HG03103 (cell line): ENCODE measurements at regions not wholly inside any gene's neighbourhood (a gene's known extent, or its start where the extent isn't known, plus 50 kb on each side); places are given as distances from the start of the nearest gene placed in this dataset.

Experiments
- ATAC-seq: cut with Tn5 transposase; IDR thresholded peaks from one replicate; pipeline ENCODE4 v1.9.1; 2021; ENCODE audit warnings: low read depth; ENCODE audit not compliant: unreplicated experiment

DNA sequence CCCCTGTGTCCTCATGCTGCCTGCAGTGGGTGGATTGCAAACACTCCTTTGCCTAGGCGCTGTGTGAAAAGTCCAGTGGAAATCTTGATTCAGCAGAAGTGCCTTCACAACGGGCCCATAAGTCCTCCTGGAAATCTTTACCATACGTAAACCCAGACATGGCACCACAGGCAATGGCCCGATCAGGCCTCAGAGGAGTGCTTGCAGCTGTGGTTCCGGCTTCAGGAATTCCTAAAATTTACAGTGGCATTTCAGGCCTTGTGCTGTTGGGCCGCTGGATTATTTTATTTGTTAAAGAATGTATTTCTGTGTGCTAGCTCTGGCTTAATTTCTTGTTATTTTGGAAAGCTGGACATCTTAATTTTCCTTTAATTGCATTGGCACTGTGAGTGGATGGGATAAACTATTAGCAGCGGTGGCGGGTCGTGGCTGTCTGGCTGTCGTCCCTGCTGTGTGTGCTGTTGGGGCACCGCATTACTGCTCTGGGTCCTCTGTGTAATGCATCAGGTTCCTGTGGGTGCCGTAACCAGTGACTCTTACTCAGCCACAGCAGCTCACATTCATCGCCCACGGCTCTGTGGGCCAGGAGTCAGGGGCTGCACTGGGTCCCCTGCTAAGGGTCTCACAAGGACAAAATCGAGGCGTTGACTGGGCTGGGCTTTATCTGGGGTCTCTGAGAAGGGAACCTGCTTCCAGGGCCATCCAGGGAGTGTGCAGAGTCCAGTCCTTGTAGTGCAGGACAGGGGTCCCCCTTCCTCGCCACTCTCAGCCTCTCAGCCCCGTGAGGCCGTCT, 73.1 kb downstream of the RTP5 start:
- ATAC-seq, result no peak

DNA sequence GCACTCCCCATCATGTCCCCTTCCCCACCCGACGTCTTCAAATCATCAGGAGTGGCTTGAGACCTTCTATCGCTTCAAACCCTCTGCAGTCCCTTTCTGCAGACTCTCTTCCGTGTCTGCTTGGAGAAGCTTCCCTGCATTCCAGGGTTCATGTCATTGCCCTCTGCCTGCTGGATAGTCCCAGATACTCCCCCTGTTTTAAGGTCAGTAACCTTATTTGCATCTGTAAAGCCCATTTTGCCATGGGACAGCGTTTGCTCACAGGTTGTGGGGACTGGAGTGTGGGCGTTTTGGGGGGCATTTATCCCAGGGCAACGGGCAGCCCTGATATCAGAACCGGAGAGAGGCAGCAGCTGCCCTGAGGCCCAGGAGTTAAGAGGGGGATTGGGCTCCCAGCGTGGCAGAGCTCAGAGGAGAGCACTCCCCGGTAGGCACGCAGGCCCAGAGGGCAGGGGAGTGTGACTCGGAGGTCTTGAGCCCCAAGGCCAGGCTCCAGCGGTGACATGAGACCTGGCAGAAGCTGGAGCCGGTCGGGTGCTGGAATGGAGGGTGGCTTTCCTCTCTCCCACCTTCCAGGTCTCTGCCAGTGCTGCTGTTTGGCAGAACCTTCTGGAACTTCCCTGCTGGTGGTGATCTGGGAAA, 73.8 kb downstream of the RTP5 start:
- ATAC-seq, result no peak

DNA sequence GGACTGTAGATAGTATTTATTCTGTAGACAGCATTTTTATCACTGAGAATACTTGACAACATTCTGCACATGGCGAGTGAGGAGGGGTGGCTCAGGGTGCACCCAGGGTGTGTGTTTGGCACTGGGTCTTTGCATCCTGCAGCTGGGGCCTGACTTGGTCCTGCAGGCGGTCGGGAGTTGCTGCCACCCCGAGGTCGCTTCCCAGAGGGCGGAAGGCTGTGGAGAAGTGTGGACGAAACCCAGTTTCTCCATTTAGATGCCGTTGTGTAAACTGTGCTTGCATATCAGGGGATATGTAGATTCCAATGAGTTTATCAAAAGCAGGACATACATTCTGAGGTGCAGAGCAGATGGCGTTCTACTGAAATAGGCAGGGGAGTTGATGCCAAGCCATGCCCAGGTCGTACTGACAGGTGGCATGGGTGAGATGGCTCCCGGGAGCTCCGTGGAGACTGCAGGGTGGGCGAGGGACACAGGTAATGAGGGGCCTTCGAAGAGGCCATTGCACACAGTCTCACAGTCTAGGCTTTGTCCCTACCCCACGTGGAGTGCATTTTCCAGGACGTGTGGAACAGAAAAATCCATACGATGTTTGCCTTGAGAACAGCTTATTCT, 74.5 kb downstream of the RTP5 start:
- ATAC-seq, result no peak

DNA sequence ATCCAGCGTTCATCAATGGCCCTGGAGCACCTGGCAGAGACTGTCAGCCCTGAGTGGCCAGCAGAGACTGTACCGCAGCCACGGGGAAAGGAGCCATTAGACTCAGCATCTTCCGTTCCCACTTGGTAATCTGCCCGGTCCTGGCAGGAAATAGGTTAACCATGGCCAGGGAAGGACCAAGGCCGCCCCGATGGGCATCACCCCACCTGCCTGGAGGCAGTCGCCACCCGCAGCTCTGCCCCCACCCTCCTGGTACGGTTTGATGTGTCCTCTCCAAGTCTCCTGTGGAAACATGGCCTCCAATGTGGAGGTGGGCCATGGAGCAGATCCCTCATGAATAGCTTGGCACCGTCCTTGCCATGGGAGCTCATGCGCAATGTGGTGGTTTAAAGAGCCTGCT, 75.3 kb downstream of the RTP5 start:
- ATAC-seq, result no peak

DNA sequence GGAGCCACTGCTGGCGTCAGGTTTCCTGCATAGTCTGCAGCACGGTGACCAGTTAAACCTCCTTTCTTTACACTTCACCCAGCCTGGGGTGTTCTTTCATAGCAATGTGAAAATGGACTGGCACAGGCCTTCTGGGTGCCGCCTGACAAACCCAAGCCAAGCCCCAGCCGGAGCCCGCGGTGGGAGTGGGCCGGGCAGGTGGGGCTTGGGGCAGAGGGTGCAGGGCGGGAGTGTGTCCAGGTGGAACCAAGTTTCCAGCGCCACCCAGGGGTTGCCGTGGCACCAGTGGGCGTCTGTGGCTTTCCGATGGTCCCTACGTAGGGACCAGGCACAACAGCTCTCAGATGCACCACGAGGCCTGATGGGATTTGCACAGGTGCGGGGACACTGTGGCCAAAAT, 75.8 kb downstream of the RTP5 start:
- no peak for ATAC-seq

DNA sequence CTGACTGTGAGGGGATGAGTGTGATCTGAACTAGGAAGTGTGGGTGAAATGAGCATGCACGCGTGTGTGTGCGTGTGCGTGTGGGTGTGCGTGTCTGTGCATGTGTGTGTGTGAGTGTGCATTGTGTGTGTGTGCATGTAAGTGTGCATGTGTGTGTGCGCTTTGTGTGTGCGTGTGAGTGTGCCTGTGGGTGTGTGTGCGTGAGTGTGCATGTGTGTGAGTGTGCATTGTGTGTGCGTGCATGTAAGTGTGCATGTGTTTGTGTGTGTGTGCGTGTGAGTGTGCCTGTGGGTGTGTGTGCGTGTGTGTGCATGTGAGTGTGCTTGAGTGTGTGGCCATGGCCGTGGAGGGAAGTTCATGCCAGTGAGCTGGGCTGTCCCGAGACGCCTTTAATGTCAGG, 76.3 kb downstream of the RTP5 start:
- no peak for ATAC-seq

DNA sequence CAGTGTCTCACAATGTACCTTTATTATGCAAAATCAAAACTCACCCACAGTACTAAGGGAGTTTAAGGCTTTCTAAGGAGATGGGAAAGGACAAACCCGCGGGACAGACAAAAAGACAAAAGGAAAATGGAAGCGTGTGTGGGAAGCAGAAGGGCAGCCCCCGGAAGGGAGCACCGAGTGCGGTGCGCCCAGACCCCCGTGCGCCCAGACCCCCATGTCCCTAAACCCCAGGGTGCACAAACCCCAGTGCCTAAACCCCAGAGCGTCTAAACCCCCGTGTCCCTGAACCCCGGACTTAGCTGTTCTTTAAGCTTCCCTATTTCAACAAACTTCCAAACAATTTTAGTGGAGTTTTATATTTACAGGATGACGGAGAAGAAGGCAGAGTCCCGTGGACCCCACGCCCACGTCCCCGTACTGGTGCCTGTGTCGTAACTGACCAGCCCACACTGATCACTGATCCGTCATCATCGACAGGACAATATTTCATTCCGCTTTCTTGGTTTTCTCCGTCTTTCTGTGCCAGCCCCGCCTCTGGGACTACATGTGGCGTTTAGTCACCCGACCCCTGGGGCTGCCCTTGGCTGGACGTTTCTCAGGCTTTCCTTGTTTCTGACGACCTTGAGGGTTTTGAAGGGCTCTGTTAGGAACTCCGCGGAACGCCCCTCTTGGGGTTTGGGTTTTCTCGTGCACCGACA, 76.9 kb downstream of the RTP5 start:
- no peak for ATAC-seq

DNA sequence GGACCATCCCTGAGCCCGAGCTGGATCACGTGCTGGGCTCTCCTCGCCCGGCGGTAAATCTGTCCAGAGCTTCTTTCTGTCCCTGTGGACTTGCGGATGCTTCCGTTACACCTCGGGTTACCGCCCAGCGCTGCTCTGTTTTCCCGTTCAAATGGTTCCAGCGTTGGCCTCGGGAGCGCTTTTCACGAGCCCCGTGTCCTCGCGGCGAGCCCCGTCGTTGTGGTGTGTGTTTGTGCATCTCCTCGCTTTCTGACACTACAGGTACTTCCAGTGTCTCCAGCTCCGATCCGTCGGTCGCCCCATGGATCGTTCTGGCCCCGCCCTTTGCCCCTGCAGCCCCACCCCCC, 77.4 kb downstream of the RTP5 start:
- no peak for ATAC-seq

DNA sequence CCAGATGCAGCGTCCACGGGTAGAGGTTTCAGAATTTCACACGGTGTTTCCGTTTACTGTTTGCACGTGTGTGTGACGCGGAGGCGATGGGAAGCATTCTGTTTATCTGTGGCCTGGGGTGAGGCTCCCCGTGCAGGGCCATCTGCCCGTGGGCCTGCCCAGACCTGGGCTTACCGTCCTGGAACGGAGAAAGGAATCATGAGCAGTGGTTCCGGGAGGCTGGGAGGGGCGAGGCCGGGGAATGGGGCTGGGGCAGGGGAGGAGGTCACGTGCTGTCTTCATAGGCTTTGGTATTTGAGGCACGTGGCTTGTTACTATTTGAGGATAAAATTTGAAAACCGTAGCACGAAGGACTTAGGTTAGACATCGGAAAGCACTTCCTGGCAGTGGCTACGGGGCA, 77.9 kb downstream of the RTP5 start:
- ATAC-seq, result no peak

DNA sequence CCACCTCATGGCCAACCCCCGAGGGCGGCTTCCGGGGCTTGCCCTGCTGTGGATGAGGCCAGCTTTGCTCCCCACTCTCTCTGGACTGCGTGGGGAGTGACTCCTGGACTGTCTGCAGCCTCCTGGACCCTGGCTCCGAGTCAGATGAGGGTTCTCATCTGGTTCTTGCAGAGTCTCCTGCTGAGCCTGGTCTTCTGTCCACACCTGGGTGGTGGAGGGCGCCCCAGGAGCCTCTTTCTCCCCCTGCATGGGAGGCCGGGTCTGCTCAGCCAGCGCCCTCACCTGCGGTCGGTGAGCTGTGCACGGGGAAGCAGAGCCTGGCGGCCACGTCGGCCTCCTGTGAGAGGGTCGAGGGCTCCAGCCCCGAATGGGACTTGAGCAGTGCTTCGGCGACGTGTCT, 78.3 kb downstream of the RTP5 start:
- no peak for ATAC-seq

DNA sequence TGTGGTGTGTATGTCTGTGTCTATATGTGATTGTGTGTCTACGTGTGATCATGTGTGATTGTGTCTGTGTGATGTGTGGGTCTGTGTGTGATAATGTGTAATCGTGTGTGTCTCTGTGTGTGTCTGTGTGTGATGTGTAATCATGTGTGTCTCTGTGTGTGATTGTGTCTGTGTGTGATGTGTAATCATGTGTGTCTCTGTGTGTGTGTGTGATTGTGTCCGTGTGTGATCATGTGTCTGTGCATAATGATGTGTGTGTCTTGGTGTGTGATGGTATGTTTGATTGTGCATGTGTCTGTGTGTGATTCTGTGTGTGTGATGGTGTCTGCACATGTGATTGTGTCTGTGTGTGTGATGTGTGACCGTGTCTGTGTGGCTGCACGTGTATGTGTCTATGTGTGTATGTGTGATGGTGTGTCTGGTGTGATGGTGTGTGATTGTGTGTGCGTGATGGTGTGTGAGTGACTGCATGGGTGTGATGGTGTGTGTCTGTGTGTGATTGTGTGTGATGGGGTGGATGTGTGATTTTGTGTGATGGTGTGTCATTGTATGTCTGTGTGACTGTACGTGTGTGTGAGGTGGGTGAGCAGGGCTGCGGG, 78.9 kb downstream of the RTP5 start:
- no peak for ATAC-seq

DNA sequence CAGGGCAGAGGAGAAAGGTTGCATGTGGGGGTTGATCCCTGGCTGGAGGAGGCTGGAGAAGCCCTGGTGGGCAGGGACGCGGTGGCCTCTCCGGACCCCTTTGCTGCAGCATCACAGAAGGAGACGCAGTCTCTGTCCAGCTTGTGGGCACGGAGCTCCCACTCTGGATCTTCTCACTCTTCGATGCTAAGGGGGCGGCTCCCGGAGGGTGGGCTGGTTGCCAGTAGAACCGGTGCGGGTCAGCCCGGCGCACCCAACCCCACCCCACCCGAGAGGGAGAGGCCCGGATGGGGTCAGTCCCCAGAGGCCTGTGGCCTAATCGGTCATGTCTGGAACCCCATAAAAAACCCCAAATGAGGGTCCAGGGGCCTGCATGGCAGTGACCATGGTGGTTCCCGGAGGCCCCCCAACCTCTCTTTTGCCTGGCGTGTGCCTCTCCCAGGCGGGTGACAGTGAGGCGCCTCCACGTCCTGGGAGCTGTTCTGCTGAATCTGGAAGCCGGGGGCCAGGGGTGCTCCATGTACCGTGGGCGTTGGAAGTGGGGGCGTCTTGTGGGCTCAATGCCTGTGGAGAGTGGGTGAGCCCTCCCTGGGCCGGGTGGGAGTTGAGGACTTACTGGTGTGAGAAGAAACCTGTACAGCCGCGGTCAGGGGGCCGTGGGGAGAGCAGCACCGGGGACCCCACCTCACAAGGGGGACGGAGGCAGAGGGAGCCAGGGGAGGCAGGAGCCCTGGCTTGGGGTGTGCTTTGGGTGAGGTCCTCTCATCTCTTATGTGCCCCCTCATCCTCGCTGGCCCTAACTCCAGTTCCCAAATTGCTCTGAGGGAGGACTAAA, 79.6 kb downstream of the RTP5 start:
- ATAC-seq, result no peak

DNA sequence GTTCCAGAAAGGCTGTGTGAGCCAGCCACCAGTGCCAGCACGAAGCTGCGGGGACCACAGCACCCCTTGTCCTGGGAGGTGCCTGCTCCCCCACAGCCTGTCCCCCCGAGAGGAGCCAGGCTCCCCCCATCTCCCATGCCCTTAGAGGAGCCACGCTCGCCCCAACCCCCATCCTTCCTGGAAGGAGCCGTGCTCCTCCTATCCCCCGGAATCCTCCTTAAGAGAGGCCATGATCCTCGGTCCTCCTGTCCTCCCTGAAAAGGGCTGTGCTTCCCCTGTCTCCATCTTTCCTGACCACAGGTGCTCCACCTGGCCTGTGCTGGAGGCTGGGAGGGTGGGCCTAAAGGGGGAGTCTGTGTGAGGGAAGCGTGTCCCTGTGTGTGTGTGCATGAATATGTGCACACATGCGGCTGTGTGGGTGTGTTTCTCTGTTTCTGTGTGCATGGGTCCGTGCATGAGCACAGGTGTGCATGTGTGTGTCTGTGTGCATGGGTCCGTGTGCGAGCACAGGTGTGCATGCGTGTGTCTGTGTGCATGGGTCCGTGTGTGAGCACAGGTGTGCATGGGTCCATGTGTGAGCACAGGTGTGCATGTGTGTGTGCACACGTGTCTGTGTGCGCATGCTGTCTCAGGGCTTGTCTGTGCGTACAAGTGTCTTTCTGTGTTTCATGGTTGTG, 80.3 kb downstream of the RTP5 start:
- no peak for ATAC-seq

DNA sequence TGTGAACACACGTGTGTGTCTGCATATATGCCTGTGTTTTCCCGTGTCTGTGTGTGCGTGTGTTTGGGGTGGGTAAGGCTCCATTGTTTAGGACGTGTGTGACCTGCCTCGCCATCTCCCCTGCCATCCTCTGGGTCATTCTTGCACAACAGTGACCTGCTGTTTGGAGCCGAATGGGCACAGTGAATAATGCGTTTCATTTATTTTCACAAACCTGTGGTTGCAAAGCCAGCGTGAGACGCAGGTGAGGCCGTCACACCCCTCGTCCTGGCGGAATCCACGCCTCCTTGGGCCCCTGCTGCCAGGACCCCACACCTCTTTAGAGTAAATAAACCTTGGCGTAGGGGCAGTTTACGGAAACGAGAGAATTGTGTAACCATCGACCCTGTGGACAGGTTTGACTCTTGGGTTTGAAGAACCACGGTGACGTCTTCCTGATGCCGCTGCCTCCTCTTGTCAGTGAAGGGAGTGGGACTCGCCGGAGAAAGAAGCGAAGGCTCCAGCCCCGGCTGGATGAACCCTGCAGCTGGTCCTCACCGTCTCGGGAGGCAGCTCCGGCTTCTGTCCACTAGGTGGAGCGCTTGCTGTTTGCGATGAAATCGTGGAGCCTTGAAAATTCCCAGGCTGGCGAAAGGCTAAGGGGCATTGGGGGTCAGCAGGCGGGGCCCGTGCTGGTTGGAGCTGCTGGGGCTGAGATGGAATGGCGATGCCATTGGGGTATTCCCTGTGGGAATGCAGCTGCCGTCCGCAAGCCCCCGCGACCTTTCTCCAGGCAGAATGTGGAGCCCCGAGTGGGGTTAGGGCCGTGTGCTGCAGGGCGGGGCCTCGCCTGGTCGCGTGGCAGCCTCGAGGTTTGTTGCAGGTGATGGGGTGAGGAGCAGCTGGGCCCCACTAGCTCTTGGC, 81.1 kb downstream of the RTP5 start:
- ATAC-seq, result no peak

DNA sequence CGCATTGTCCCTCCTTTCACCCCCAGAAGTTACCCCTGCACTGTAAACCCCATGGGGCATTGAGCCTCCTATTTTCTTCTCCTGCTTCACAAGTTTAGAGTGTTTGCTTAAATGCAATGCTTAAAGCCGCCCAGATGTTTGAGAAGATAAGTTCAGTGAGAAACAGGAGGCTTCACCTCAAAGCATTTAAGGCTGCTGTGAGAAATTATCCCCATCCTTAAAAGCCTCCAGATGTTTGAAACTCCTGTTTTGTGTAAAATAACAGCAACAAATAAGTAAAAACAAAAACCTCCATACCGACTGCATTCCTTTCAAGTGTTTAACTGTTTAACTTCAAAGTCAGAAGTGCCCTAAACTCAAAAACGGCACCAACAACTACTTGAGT, 81.8 kb downstream of the RTP5 start:
- ATAC-seq, result no peak

DNA sequence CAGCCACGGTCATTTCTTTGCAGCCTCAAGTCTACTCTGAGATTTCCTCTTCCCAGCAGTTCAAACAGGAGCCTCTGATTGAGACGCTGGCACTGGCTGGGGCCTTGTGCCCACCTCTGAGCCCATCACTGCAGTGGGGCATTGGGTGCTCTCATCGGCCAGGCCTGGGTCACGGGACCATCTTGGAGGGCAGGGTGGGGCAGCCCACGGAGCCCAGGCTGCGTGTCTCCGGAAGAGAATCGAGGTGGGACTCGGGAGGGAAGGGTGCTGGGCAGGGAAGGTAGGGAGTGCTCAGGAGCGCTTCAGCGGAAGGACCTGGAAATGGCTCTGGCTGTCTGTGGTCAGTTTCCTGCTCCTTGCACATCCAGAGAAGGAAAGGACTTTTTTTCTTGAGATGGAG, 82.4 kb downstream of the RTP5 start:
- no peak for ATAC-seq

DNA sequence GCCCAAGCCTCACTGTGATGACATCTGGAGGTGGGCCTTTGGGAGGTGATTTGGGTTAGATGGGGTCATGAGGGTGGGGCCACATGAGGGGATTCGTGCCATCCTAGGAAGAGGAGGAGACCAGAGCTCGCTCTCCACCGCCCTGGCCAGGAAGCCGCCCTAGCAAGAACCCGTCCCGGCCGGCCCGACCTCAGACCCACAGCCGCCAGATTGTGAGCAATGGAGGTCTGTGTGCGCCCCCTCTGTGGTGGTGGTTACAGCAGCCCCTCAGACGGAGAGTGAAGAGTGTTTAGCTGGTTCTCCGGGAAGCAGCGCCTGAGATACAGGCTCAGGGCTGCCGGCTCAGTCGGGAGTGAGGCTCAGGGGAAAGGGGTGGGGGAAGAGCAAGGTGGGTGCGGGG, 83.3 kb downstream of the RTP5 start:
- ATAC-seq, result no peak

DNA sequence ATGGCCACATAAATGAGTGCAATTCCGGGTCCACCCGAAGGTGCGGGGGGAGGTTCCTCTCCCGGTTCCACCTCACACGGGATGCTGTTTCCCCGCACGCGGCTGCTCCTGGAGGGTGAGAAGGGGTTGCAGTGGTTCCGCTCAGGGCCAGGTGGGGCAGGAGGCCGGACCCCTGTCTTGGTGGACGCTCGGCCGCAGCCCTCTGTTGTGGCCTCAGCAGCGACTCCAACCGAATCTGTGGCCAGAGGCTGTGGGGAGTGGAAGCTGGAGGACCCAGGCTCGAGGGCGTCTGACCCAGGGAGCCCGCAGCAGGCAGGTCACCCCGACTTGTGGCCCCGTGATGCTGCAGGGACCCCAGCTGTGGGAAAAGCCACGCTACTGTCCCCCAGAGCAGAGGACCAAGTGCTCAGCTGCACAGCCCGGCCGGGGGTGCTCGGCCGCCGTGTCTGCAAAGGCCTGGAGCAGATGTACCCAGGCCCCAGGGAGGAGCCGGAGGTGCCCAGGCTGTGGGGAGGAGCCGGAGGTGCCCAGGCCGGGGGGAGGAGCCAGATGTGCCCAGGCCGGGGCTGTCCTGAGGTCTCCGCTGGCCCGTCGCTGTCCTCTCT, 83.9 kb downstream of the RTP5 start:
- no peak for ATAC-seq
